Psoas muscle (tissue), 7 donors: ENCODE measurements at regions not wholly inside any gene's neighbourhood (a gene's known extent, or its start where the extent isn't known, plus 50 kb on each side); places are given as distances from the start of the nearest gene placed in this dataset.

Source experiments
- ATAC-seq, 4 donors: fragments of 200-7000 bp; cut with Tn5 transposase; one replicate each; pipeline ENCODE4 v1.9.1; 2020; ENCODE audit warnings: moderate library complexity in 3 of 4, mild to moderate bottlenecking in 2 of 4
- DNase-seq, 2 donors: peaks; one replicate each; pipeline ENCODE4 v3.0.0-alpha.2; 2020
- H3K27ac ChIP-seq: fragments of 200-600 bp; one replicate; pipeline ENCODE4 v1.8.0; 2022
- H3K27me3 ChIP-seq, 3 donors: fragments of 200-600 bp in 1 of 3; one replicate each; pipeline versions ENCODE4 v1.6.1 to v1.8.0; 2013 to 2022; ENCODE audit warnings: low read length in 2 of 3, mild to moderate bottlenecking in 2 of 3, moderate library complexity in 1 of 3; ENCODE audit not compliant: insufficient read depth in 3 of 3
- H3K36me3 ChIP-seq, 2 donors: fragments of 200-600 bp in 1 of 2; one replicate each; pipeline versions ENCODE4 v1.6.1 to v1.8.0; 2013 to 2022; ENCODE audit warnings: low read depth in 1 of 2, mild to moderate bottlenecking in 1 of 2, moderate library complexity in 1 of 2; ENCODE audit not compliant: insufficient read depth in 1 of 2
- H3K4me1 ChIP-seq: fragments of 200-600 bp; one replicate; pipeline ENCODE4 v1.8.0; 2022
- H3K4me3 ChIP-seq: fragments of 200-600 bp; one replicate; pipeline ENCODE4 v1.8.0; 2022; ENCODE audit warnings: mild to moderate bottlenecking
- H3K9me3 ChIP-seq: fragments of 200-600 bp; one replicate; pipeline ENCODE4 v1.8.0; 2022
- CTCF ChIP-seq: fragments of 200-600 bp; IDR thresholded peaks from one replicate; pipeline ENCODE4 v1.8.0; 2022; ENCODE audit warnings: antibody characterized with exemption
- WGBS, 3 donors: extraction: QIAGEN DNeasy Blood & Tissue Kit; methylation state at CpG; one replicate each; pipeline versions ENCODE4 v1.1.6 to v1.1.7; 2013; 5-methylcytosine and 5-hydroxymethylcytosine counted together
- intact Hi-C, 2 donors: fragments of 100-400 bp; cut with DNase I; formaldehyde crosslinking; loops; one replicate each; pipeline versions ENCODE4 v1.11.0 to v1.14.2; 2022
- donor health status: healthy with polysubstance abuse.
- donor health status: DM: no; HTN: no; CAD: no; lungs with moderate emphysema.
- donor health status: Bipolar disorder and iron deficiency.
- donor health status: healthy.
- donor health status: DM: yes; HTN: yes; CAD: no.
- donor health status: DM: no; HTN: no; CAD: no.
- donor health status: DM: yes; HTN: yes; CAD: no.

- no peak for TF ChIP-seq CTCF
- H3K4me3 ChIP-seq, result no peak overlapping the region
- peaks cover 0 to 4% (median 0%) of the 10 kb centered on the region in 3 donors for H3K27me3 ChIP-seq
- intact Hi-C loops, result no loop called here
- H3K4me1 ChIP-seq, result no peaks in the 10 kb centered on the region
- H3K27ac ChIP-seq, result no peak overlapping the region
- DNase-seq (no peak), ATAC-seq (no peak)
- no peaks in the 10 kb centered on the region for H3K36me3 ChIP-seq
- 77 to 86% (median 81%) methylated on average over 7 of the region's 7 CpGs for WGBS, 3 donors
- H3K9me3 ChIP-seq, result no peaks in the 10 kb centered on the region
These were observed 263.6 kb downstream of the ACTR3B start for GRCh38 chr7:153023194-153023592.

GRCh38 chr7:153027210-153027609 lies 267.7 kb downstream of the ACTR3B start:
- no peak for TF ChIP-seq CTCF
- Histone ChIP-seq H3K4me1 (no peaks in the 10 kb centered on the region), H3K9me3 (no peaks in the 10 kb centered on the region), H3K27ac (no peak overlapping the region), H3K36me3 (no peaks in the 10 kb centered on the region), H3K27me3 (no peaks in the 10 kb centered on the region), H3K4me3 (no peak overlapping the region)
- intact Hi-C loops, result no loop called here
- 75 to 80% (median 76%) methylated on average over 11 of the region's 11 CpGs for WGBS, 3 donors
- ATAC-seq (no peak), DNase-seq (no peak)

GRCh38 chr7:153027904-153028303 lies 268.4 kb downstream of the ACTR3B start:
- Histone ChIP-seq H3K9me3 (no peaks in the 10 kb centered on the region), H3K27me3 (no peaks in the 10 kb centered on the region), H3K36me3 (no peaks in the 10 kb centered on the region), H3K4me3 (no peak overlapping the region), H3K27ac (no peak overlapping the region), H3K4me1 (no peaks in the 10 kb centered on the region)
- no peak for ATAC-seq
- WGBS, 3 donors, result 86 to 92% (median 88%) methylated on average over 13 of the region's 13 CpGs
- intact Hi-C loops, result no loop called here
- no peak for DNase-seq
- no peak for TF ChIP-seq CTCF

GRCh38 chr7:153030976-153031375 lies 271.4 kb downstream of the ACTR3B start:
- WGBS, 3 donors, result 74 to 81% (median 80%) methylated on average over 4 to 5 of the region's 5 CpGs

More at GRCh38 chr7:153030976-153031375, 271.4 kb downstream of the ACTR3B start:
- intact Hi-C loops, result no loop called here
- H3K27me3 ChIP-seq, result no peaks in the 10 kb centered on the region
- H3K4me1 ChIP-seq, result no peaks in the 10 kb centered on the region
- no peak overlapping the region for H3K27ac ChIP-seq
- no peaks in the 10 kb centered on the region for H3K9me3 ChIP-seq
- DNase-seq (no peak), ATAC-seq (no peak)
- H3K4me3 ChIP-seq, result no peak overlapping the region
- TF ChIP-seq CTCF, result no peak
- no peaks in the 10 kb centered on the region for H3K36me3 ChIP-seq
